Ectodermal cell (in vitro differentiated cells): ENCODE measurements at regions not wholly inside any gene's neighbourhood (a gene's known extent, or its start where the extent isn't known, plus 50 kb on each side); places are given as distances from the start of the nearest gene placed in this dataset.

Experiments used
- H3K27ac ChIP-seq: 2 replicates; pipeline ENCODE4 v1.7.0; 2013; ENCODE audit warnings: mild to moderate bottlenecking, low read depth, low read length; ENCODE audit not compliant: insufficient read depth, poor library complexity, severe bottlenecking
- H3K27me3 ChIP-seq: 2 replicates; pipeline ENCODE4 v1.7.0; 2013; ENCODE audit warnings: mild to moderate bottlenecking, low read length; ENCODE audit not compliant: insufficient read depth, control insufficient read depth, poor library complexity, severe bottlenecking
- H3K36me3 ChIP-seq: one replicate; pipeline ENCODE4 v1.7.0; 2013; ENCODE audit warnings: low read length; ENCODE audit not compliant: control insufficient read depth, insufficient read depth
- H3K4me1 ChIP-seq: one replicate; pipeline ENCODE4 v1.7.0; 2013; ENCODE audit warnings: low read length; ENCODE audit not compliant: control insufficient read depth, insufficient read depth
- H3K4me3 ChIP-seq: 2 replicates; pipeline ENCODE4 v1.7.0; 2013; ENCODE audit warnings: low read depth, low read length, control low read depth; ENCODE audit not compliant: insufficient read depth
- H3K9me3 ChIP-seq: 2 replicates; pipeline ENCODE4 v1.7.0; 2013; ENCODE audit warnings: mild to moderate bottlenecking, low read length, moderate library complexity; ENCODE audit not compliant: control insufficient read depth
- WGBS, 2 experiments: methylation state at CpG; one replicate each; pipeline ENCODE4 v1.1.7; 2013; ENCODE audit warnings: missing lambda C conversion rate in 2 of 2; 5-methylcytosine and 5-hydroxymethylcytosine counted together

DNA sequence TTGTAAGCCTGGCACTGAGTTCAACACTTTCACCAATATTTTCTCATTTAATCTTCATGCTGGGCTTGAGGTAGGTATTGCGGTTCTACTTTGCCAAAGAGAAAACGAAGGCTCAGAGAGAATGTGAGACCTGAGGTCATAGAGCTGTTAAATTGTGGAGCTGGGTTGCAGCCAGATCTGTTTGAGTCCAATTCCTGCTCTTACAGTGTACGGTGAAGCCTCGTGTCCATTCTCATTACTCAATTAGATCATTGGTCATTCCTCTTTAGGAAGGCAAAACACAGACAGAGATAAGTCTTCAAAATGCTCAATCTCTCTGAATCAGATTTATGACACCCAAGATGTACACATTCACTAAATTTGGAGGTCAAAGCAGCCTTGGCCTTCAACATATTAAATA, 559.0 kb upstream of the DAB1 start:
- H3K4me1 ChIP-seq, result no peaks in the 10 kb centered on the region
- no peak overlapping the region for H3K4me3 ChIP-seq
- no peak overlapping the region for H3K27ac ChIP-seq
- WGBS, 2 experiments, result 94% methylated on average over 4 of the region's 4 CpGs
- no peaks in the 10 kb centered on the region for H3K27me3 ChIP-seq
- no peaks in the 10 kb centered on the region for H3K36me3 ChIP-seq
- no peaks in the 10 kb centered on the region for H3K9me3 ChIP-seq

DNA sequence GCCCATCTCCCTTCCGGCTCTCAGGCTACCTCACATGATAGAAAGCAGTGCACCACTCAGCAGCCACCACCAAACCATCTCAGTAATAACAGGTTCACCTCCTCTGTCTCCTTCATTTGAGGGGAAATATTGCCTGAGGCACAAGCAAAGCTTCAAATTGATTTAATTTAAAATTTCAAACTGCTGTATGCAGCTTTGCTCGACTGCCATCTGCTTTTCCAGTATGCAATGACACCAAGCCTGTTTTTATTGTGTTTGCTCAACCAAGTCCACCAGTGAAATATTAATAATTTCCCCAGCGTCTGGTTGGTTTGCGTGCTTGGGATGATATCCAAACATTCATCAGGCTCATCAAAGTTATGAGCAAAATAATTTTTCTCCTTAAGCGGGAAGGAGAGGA, 552.4 kb upstream of the DAB1 start:
- Histone ChIP-seq H3K4me1 (no peaks in the 10 kb centered on the region), H3K36me3 (no peaks in the 10 kb centered on the region), H3K4me3 (no peak overlapping the region), H3K27ac (no peak overlapping the region), H3K27me3 (no peaks in the 10 kb centered on the region), H3K9me3 (no peaks in the 10 kb centered on the region)
- 96 to 97% methylated on average over 5 of the region's 5 CpGs for WGBS, 2 experiments

DNA sequence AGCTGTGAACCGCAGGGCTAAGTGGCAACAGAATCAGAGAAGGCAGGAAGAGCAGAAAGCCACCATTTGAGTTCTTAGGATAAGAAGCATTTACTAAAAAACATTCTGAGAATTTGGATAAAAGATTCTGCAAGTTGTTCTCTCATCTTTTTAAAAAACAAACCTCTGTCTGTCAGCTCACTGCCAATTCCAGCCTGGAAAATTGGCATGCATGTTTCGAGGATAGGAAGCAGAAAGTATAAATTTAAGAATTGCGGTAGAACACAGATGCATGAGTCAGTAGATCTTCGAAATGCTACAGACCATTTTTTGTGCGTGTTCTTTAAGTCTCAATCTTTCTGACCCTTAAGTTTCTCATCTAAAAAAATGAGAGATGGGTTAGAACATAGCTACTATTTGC, 544.5 kb upstream of the DAB1 start:
- Histone ChIP-seq H3K27me3 (no peaks in the 10 kb centered on the region), H3K4me1 (no peaks in the 10 kb centered on the region), H3K36me3 (no peaks in the 10 kb centered on the region), H3K27ac (no peak overlapping the region), H3K9me3 (no peaks in the 10 kb centered on the region), H3K4me3 (no peak overlapping the region)
- 93 to 95% methylated on average over 5 of the region's 5 CpGs for WGBS, 2 experiments

DNA sequence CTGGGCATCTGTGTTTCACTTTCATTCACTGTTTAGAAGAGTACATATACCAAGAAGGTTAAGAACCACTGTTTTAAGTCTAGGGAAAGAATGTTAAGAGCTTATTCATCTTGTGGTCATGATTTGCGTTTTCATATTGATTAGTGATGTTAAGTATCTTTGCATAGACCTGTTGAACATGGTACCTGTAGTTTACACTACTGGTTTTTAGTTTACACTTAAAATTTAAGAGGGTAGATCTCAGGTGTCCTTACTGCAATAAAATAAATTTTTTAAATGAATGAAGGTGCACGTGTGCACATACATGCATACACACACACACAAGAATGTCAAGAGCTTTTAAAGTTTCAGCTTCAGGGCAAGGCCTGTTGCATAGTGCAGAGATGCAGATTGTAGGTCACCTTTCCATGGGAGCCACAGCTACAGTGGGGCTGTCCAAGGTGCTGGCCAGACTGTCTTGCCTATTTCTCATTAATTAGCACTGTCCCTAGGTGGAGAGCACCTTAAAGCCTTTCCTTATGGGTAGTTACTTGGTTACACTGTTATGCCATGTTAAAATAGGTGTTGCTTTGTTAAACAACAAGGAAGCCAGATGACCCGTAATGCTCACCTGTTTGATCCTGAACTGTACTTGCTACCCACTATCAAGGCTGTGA, 543.0 kb upstream of the DAB1 start:
- no peak overlapping the region for H3K27ac ChIP-seq
- H3K27me3 ChIP-seq, result no peaks in the 10 kb centered on the region
- 56 to 70% methylated on average over 3 of the region's 3 CpGs for WGBS, 2 experiments
- no peak overlapping the region for H3K4me3 ChIP-seq
- no peaks in the 10 kb centered on the region for H3K9me3 ChIP-seq
- H3K4me1 ChIP-seq, result no peaks in the 10 kb centered on the region
- H3K36me3 ChIP-seq, result no peaks in the 10 kb centered on the region

DNA sequence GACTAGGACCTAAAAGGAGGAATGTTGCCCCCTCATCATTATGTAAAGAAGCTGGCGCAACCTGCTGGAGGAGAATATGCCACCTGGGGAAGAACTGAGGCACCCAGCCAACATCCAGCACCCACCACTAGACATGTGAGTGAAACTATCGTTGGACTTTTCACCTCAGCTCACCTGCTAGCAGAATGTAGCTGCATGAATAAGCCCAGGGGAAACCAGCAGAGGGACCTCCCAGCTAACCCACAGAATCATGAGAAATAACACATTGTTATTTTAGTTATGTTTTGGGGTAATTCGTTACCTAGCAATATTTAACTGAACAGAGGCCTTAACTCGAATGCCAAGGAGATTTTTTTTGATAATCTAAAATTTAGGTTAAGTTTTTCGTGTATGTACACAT, 542.5 kb upstream of the DAB1 start:
- no peak overlapping the region for H3K27ac ChIP-seq
- no peaks in the 10 kb centered on the region for H3K9me3 ChIP-seq
- H3K4me3 ChIP-seq, result no peak overlapping the region
- H3K36me3 ChIP-seq, result no peaks in the 10 kb centered on the region
- no peaks in the 10 kb centered on the region for H3K27me3 ChIP-seq
- WGBS, 2 experiments, result 80 to 82% methylated on average over 5 of the region's 5 CpGs
- no peaks in the 10 kb centered on the region for H3K4me1 ChIP-seq

DNA sequence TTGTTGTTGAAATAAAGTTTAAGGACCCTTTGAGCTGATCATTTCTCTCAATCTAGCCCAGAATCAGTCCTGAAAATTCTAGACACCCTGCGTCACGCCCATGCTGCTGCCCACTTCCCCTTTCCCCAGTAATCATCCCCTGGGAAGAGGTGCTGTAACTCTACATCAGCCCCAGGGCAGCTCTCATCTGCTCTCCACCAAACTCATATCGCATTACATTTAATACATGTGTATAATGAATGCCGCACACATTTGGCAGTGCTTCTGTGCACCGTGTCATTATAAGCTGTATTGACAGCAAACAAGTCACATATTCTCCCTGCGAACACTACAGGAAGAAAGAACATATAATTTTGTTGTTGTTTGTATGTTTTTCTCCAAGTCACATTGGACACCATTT, 539.7 kb upstream of the DAB1 start:
- Histone ChIP-seq H3K9me3 (no peaks in the 10 kb centered on the region), H3K4me1 (no peaks in the 10 kb centered on the region), H3K27ac (no peak overlapping the region), H3K27me3 (no peaks in the 10 kb centered on the region), H3K36me3 (no peaks in the 10 kb centered on the region), H3K4me3 (no peak overlapping the region)
- 89 to 97% methylated on average over 5 to 6 of the region's 6 CpGs for WGBS, 2 experiments

DNA sequence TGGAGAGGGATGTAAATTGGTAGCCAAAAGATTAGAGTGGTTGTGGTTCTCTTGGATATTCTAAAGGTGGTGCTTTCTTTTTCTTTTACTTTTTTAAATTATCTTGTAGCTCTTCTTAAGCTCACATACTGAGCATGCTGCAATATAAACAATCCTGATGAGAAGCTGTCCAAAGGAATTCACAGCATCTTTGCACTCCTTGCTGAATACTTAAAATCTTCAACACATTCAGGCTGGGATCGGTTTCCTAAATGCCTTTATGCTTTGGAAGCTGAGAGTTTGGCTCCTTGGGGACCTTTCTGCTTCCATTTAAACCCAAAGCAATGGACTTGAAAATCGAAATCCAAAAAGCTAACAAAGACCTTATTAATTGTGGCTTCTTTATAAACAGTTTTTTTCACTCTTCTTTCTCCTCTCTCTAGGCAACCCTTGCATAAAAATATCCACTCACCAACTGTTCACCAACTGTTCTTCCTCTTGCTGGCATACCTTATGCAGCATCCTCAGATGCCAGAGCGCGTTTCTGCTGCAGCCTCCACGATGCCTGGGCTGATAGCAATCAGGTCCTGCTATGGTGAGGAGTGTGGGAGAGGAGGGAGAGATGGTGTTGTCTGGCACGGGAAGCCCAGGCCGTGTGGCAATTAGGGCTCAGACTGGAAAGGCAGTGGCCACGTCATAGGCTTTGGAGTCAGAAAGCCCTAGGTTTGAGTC, 535.8 kb upstream of the DAB1 start:
- H3K4me1 ChIP-seq, result no peaks in the 10 kb centered on the region
- no peaks in the 10 kb centered on the region for H3K27me3 ChIP-seq
- H3K27ac ChIP-seq, result no peak overlapping the region
- H3K4me3 ChIP-seq, result no peak overlapping the region
- WGBS, 2 experiments, result 87 to 88% methylated on average over 8 of the region's 8 CpGs
- no peaks in the 10 kb centered on the region for H3K9me3 ChIP-seq
- H3K36me3 ChIP-seq, result no peaks in the 10 kb centered on the region

DNA sequence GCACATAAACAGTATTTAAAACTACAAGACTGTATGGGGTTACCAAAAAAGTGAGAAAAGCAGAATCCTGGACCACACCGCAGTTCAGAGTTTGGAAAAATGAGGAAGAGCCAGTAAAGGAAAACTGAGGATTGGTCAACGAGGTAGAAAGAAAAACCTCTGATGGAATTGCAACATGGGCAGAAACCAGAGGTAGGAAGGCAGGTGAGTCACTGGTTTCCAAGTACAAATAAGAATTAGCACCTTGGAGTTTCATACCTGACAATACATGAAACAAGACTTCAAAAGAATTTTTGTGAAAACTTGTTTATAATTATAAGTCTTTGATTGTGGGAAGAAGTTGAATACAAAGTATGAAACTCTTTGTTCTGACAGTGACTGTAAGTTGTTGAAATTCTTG, 533.7 kb upstream of the DAB1 start:
- H3K4me1 ChIP-seq, result no peaks in the 10 kb centered on the region
- H3K27me3 ChIP-seq, result no peaks in the 10 kb centered on the region
- H3K9me3 ChIP-seq, result no peaks in the 10 kb centered on the region
- no peak overlapping the region for H3K27ac ChIP-seq
- H3K36me3 ChIP-seq, result no peaks in the 10 kb centered on the region
- WGBS, 2 experiments, result 94 to 95% methylated on average over 2 of the region's 2 CpGs
- H3K4me3 ChIP-seq, result no peak overlapping the region

DNA sequence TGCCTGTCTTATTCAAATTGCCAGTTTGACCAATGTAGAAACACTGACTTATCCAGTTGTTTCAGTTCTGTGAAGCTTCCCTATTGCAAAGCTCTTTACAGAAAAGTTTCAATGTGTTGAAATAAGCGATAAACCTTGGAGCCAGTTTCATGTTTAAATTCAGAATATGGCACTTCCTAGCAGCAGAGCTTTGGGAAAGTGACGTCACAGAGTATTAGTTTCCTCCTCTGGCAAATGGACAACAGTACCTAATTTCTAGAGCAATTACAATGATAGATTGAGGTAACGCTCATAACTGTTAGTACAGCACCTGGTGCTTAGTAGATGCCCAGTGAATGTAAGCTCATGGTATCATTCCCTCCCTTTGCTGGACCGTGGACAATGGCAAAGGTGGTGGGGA, 527.5 kb upstream of the DAB1 start:
- 75 to 76% methylated on average over 4 of the region's 4 CpGs for WGBS, 2 experiments
- Histone ChIP-seq H3K27me3 (no peaks in the 10 kb centered on the region), H3K4me3 (no peak overlapping the region), H3K9me3 (no peaks in the 10 kb centered on the region), H3K4me1 (no peaks in the 10 kb centered on the region), H3K36me3 (no peaks in the 10 kb centered on the region), H3K27ac (no peak overlapping the region)

DNA sequence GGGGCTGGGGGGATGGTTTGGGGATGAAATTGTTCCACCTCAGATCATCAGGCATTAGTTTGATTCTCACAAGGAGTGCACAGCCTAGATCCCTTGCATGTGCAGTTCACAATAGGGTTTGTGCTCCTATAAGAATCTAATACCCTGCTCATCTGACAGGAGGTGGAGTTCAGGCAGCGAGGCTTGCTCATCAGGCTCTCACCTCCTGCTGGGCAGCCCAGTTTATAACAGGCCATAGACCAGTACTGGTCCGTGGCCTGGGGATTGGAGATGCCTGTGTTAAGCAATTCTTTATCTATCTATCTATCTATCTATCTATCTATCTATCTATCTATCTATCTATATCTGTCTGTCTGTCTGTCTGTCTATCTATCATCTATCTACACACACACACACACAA, 525.3 kb upstream of the DAB1 start:
- Histone ChIP-seq H3K36me3 (no peaks in the 10 kb centered on the region), H3K9me3 (no peaks in the 10 kb centered on the region), H3K4me1 (no peaks in the 10 kb centered on the region), H3K27me3 (no peaks in the 10 kb centered on the region), H3K27ac (no peak overlapping the region), H3K4me3 (no peak overlapping the region)
- WGBS, 2 experiments, result 76 to 80% methylated on average over 1 to 2 of the region's 2 CpGs
